GM13977 (cell line): ENCODE measurements at regions not wholly inside any gene's neighbourhood (a gene's known extent, or its start where the extent isn't known, plus 50 kb on each side); places are given as distances from the start of the nearest gene placed in this dataset.

Experiments used
- DNase-seq: peaks from one replicate; pipeline ENCODE4 v3.0.0; 2012; ENCODE audit warnings: low spot score
- CTCF ChIP-seq: IDR thresholded peaks from 2 replicates; pipeline ENCODE4 v1.5.1; 2012; ENCODE audit warnings: mild to moderate bottlenecking, control low read depth; ENCODE audit not compliant: insufficient read depth; ENCODE audit errors: extremely low read depth, missing control alignments
- in situ Hi-C: fragments of 300-500 bp; cut with MboI; formaldehyde crosslinking; loops from one replicate; pipeline ENCODE4 v1.12.0; 2022; ENCODE audit warnings: low sequenced_read_pairs, low pct_unique_long_range_greater_than_20kb, mixed read lengths, inconsistent platforms; ENCODE audit not compliant: unreplicated experiment

DNA sequence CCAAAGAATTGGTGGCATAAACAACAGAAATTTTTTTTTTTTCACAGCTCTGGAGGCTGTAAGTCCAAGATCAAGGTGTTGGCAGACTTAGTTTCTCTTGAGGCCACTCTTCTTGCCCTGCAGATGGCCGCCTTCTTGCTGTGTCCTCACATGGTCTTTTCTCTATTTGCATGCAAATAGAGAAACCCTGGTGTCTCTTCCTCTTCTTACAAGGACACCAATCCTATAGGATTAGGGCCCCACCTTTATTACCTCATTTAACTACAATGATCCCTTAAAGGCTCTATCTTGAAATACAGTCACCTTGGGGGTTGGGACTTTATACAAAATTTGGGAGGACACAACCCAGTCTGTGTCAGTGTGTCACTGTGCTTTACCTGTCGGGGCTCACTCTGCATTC lies 175.4 kb upstream of the PGRMC2 start:
- in situ Hi-C loops: no loop called here
- TF ChIP-seq CTCF: no peak

GRCh38 chr4:128462103-128462783 lies 174.6 kb upstream of the PGRMC2 start:
- no peak for DNase-seq
- in situ Hi-C loops: no loop called here
- TF ChIP-seq CTCF: no peak

More for the DNA sequence above, 175.4 kb upstream of the PGRMC2 start:
- DNase-seq: no peak

GRCh38 chr4:128461291-128462102 lies 173.9 kb upstream of the PGRMC2 start:
- in situ Hi-C loops: no loop called here
- DNase-seq: no peak
- TF ChIP-seq CTCF: no peak

- no peak for TF ChIP-seq CTCF
- in situ Hi-C loops: no loop called here
- no peak for DNase-seq
Observed at GRCh38 chr4:128459547-128459946, 171.9 kb upstream of the PGRMC2 start.

DNA sequence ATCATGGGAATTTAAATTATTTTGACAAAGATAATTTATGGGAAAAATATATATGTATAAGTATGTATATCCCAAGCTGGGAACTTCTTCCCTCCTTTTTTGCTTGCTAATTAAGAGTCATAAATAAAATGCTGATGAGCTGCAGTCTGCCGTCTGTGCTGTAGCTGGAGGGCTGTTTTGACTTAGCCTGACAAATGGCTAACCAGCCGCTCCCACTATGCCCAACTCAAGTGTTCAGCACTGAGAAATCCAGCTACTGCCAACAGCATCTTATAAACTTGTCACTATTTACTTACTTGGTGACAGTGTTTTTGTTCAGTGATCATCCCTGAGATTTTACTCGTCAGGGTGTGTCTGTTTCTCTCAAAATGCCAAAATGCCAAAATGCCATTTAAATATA lies 171.2 kb upstream of the PGRMC2 start:
- no peak for DNase-seq
- TF ChIP-seq CTCF: no peak
- in situ Hi-C loops: no loop called here

- no peak for TF ChIP-seq CTCF
- in situ Hi-C loops: no loop called here
- no peak for DNase-seq
Observed at GRCh38 chr4:128457726-128458125, 170.1 kb upstream of the PGRMC2 start.
